NCI-H2196 (cell line): ENCODE measurements at regions not wholly inside any gene's neighbourhood (a gene's known extent, or its start where the extent isn't known, plus 50 kb on each side); places are given as distances from the start of the nearest gene placed in this dataset.

Source experiments
- DNase-seq: peaks from one replicate; lab custom pipeline; 2025; ENCODE audit not compliant: unreplicated experiment; lab: John Stamatoyannopoulos, UW

- no peak for DNase-seq
These were observed 183.7 kb upstream of the CADM1 start for GRCh38 chr11:115687934-115688333.

GRCh38 chr11:115684699-115685098 lies 180.5 kb upstream of the CADM1 start:
- no peak for DNase-seq

DNA sequence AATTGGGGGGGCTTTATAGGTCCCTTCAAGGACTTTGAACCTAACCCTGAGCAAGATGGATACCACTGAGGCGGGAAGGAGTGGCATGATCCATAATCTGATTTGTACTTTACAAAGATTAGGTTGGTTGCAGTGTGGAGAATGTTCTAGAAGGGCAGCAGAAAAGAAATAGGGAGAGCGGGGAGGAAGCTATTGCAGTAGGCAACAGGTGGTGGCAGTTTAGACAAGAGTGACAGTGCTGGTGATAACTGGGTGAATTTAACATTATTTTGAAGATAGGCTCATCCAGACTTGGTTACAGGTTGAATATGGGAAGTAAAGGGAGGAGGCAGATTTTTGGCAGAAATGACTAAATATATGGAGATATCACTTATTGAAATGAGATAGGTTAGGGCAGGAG lies 179.9 kb upstream of the CADM1 start:
- no peak for DNase-seq

DNA sequence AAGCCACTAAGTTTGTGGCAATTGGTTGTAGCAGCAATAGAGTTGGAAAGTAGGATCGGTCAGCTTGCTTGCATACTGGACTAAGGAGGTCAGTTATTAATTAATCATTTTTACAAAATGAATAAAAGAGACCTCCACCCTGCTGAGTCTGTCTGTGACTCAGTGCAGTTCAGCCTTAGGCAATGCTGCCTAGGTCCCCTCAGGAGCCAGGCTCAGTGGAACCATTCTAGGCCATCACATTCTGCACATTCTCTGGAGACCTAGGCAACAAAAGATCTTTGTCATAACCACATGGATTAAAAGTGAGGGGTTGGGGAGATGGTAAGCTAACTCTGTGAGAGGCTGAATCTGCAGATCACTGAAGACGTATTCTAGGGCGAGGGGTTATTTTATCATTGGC lies 178.7 kb upstream of the CADM1 start:
- DNase-seq = no peak

GRCh38 chr11:115682101-115682500 lies 177.9 kb upstream of the CADM1 start:
- no peak for DNase-seq

- no peak for DNase-seq
These were observed 175.7 kb upstream of the CADM1 start for GRCh38 chr11:115679945-115680344.

GRCh38 chr11:115678942-115679341 lies 174.7 kb upstream of the CADM1 start:
- no peak for DNase-seq

DNA sequence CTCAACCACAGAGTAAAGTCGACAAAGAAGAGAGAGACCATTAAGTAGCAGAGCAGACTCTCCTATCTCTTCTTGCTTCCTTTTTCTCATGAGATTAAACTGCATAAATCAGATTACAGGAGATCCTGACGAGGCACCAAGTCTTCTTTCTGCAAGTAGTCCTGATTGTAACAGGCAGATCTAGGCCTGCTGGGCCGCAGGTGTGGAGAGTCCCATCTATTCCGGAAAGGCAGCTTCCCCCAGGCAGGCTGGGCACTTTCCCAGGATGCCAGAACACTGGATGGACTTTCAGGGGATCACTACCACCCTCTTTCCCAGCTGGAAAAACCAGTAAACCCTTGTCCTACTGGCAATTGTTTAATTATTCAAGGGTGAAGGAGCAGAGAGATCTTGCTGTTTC lies 173.0 kb upstream of the CADM1 start:
- DNase-seq = no peak

DNA sequence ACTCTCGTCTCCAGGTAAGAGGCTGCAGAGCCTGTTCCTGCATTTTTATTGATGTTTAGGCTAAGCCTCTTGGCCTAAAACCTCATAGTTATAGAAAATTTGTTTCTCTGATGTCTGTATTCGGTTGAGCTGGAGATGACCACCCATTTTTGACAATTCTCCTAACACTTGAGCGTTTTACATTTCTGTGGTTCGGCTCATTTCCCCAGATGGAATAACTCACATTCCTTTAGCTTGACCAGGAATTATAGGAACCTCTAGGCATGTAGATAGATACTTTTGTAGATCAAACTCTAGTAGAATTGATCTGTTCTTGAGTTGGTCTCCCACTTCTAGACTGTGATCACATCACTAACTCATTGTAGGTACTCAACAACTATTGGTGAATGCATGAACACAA lies 172.6 kb upstream of the CADM1 start:
- no peak for DNase-seq

DNA sequence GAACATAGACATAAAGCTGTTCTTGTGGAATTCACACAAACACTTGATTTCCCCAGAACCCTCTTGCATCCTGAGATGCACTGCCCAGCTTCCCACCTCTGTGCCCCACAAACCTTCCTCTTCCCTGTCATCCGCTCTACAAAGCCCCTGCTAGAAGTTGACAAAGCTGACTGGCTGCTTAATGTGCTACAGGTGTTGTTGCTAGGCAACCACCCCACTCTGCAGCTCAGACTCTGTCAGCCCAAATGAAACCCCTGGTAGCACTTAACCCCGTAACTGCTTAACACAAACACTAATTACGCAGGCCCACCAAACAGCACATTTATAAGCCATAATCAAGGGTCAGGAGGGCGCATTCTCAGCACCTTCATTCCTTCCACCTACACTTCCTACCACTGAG lies 172.0 kb upstream of the CADM1 start:
- DNase-seq = no peak

GRCh38 chr11:115674937-115675544 lies 170.8 kb upstream of the CADM1 start:
- DNase-seq = no peak

- no peak for DNase-seq
These were observed 170.1 kb upstream of the CADM1 start for GRCh38 chr11:115674176-115674936.

DNA sequence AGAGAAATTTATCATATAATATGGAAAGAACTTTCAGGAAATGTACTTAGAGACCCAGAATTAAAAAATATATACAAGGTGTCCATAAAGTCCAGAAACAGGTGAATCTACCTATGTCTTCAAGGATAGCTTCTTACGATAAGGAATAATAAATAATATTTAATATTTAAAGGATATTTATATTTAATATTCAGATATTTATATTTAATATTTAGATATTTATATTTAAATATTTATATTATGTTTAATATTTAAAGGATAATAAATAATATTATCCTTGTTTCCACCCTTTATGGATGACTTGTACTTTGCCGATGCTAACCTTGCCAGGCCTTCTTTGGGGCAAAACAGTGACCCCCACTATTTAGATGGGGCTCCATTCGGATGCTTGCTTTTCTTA lies 169.5 kb upstream of the CADM1 start:
- no peak for DNase-seq

DNA sequence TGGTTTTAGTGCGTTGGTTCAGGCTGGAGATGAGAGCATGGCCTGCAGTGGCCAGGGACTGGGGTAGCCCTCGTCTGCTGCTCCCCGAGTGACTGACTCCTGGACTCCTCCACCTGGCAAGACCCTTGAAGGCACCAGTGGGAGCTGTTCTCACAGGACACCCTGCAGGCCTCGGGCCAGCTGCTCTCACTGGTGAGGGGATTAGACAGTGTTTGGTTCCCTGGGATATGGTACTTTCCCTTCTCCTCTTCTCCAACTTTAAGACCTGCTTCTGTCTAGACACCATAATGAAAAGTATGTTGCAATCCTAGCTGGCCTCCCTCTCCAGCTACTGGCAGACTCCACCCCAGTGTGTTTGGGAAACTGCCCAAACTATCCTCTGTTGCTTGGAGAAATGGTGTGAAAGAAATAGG lies 168.8 kb upstream of the CADM1 start:
- peak; percentile 23 for DNase-seq

GRCh38 chr11:115672412-115672811 lies 168.2 kb upstream of the CADM1 start:
- DNase-seq = no peak

- DNase-seq = no peak
These were observed 166.5 kb upstream of the CADM1 start for GRCh38 chr11:115670538-115671205.

DNA sequence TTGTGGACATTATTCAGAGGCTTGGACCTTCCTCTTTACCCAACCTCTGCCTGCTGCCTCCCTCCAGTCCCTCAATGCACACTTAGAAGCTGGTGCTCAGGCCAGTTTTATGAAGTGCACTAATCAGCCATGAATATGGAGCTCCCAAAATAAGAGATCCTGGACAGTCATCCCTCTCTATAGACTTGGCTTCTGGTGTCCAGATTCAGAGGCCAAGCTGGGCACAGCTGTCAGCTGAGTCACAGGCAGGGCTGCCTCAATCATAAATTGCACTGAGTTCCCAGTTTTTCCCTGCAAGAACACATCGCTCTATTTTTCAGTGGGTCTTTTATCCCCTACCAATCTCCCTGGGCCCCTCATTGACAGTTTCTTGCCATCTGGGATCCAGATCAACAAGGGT lies 161.7 kb upstream of the CADM1 start:
- DNase-seq = no peak

GRCh38 chr11:115665175-115665821 lies 161.1 kb upstream of the CADM1 start:
- no peak for DNase-seq

GRCh38 chr11:115664313-115664712 lies 160.1 kb upstream of the CADM1 start:
- no peak for DNase-seq

GRCh38 chr11:115663790-115664189 lies 159.6 kb upstream of the CADM1 start:
- DNase-seq = no peak

DNA sequence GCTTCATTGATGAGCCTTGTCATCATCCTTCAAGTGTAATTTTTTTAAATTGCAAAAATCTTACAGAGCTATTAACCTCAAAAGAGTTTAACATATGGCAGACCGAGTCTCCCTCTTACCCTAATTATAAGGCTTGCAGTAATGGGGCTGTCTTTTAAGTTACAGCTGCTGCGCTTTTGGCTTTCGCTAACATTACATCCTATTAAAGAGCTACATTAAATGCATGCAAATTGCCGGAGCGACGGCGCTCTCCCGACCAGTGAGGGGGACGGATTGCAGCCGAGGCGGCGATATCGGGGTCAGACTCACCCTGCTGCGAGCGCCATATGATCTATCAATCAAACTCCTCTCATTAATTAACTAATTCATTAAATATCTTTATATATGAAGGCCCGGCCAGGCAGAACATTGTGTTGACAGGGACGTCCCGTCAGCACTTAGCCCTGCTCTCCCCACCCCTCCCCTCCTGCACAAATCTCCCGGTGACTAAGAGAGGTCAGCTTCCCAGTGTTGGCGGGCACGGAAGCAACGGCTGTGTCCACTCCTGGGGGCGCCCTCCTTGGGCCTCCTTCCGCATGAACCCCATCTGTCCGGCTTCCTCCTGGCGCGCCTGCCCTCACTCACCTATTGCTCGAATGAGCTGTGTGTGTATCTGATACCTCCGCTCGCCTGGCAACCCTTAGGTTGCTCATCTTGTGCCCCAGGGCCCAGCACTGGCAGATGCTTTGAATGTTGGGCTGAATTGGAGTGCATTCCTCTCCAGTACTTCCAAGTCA lies 156.0 kb upstream of the CADM1 start:
- no peak for DNase-seq
